Kidney (tissue), 13 donors: ENCODE measurements at regions not wholly inside any gene's neighbourhood (a gene's known extent, or its start where the extent isn't known, plus 50 kb on each side); places are given as distances from the start of the nearest gene placed in this dataset.

Experiments used
- DNase-seq, 5 donors: peaks; one replicate each; pipeline ENCODE4 v3.0.0-alpha.2; 2013 to 2020
- FAIRE-seq: peaks from 2 replicates; lab custom pipeline; 2012; peaks lifted over from hg19 to GRCh38; lab: Jason Lieb, UNC
- H3K27ac ChIP-seq, 2 donors: one replicate each; pipeline ENCODE4 v1.7.0; 2013; ENCODE audit warnings: low read depth in 2 of 2, low read length in 2 of 2, inconsistent platforms in 1 of 2
- H3K27me3 ChIP-seq: one replicate; pipeline ENCODE4 v1.7.1; 2013; ENCODE audit warnings: low read length, inconsistent platforms; ENCODE audit not compliant: control insufficient read depth, insufficient read depth
- H3K36me3 ChIP-seq, 3 donors: one replicate each; pipeline versions ENCODE4 v1.7.0 to v1.7.1; 2013; ENCODE audit warnings: low read length in 3 of 3, control low read depth in 1 of 3, inconsistent platforms in 1 of 3; ENCODE audit not compliant: insufficient read depth in 3 of 3, control insufficient read depth in 2 of 3
- H3K4me1 ChIP-seq, 3 donors: one replicate each; pipeline versions ENCODE4 v1.7.0 to v1.7.1; 2013; ENCODE audit warnings: low read length in 3 of 3, inconsistent platforms in 1 of 3, low read depth in 1 of 3; ENCODE audit not compliant: control insufficient read depth in 2 of 3, insufficient read depth in 2 of 3
- H3K4me3 ChIP-seq, 3 donors: one replicate each; pipeline versions ENCODE4 v1.7.0 to v1.8.1; 2013; ENCODE audit warnings: low read length in 3 of 3, control low read depth in 1 of 3, inconsistent platforms in 1 of 3
- H3K9ac ChIP-seq, 3 donors: one replicate each; pipeline versions ENCODE4 v1.7.0 to v1.7.1; 2013; ENCODE audit warnings: low read length in 3 of 3, control low read depth in 1 of 3, inconsistent platforms in 1 of 3
- H3K9me3 ChIP-seq, 3 donors: one replicate each; pipeline versions ENCODE4 v1.7.0 to v1.7.1; 2013; ENCODE audit warnings: low read length in 3 of 3, control low read depth in 1 of 3, inconsistent platforms in 1 of 3; ENCODE audit not compliant: control insufficient read depth in 2 of 3, insufficient read depth in 1 of 3
- intact Hi-C: fragments of 100-400 bp; cut with DNase I; formaldehyde crosslinking; loops from one replicate; pipeline ENCODE4 v1.11.1; 2022
- TF ChIP-seq, protein P1 (sequence below): IDR thresholded peaks from 3 replicates; pipeline ENCODE4 v1.5.1; 2012; ENCODE audit warnings: mild to moderate bottlenecking, moderate library complexity, borderline replicate concordance; ENCODE audit not compliant: insufficient read depth; ENCODE audit errors: extremely low read depth
- donor health status: control.
- donor health status: control.
- donor health status: control.
- donor health status: control.
- donor health status: control.
- donor health status: DM: yes; HTN: yes; CAD: no.
- donor health status: Normal renal cell carcinoma (clear cell type).

DNA sequence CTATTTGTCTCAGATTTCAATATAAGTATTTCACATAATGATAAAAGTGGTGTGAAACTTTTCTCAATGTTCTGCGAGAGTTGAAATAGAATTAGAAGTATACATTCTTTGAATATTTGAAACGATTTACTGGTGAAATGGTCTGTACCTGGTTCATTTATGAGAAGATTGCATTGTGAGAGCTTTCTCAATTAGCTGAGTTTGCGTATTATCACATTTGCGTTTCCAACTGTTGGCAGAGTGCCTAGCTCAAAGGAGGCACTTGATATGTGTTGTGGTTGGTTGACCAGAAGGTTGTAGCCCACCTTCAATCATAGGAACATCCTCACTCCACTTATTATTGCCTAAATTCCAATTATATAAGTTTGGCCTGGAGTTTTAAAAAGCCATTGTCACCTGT lies 58.8 kb upstream of the EXOC2 start:
- intact Hi-C loops: no loop called here
- Histone ChIP-seq H3K36me3 (no peaks in the 10 kb centered on the region), H3K4me3 (no peak overlapping the region), H3K9me3 (peaks cover 0 to 2% (median 0%) of the 10 kb centered on the region in 3 donors), H3K27me3 (no peaks in the 10 kb centered on the region), H3K4me1 (no peaks in the 10 kb centered on the region), H3K27ac (no peak overlapping the region), H3K9ac (no peak overlapping the region)
- no peak for FAIRE-seq
- TF ChIP-seq, protein P1, sequence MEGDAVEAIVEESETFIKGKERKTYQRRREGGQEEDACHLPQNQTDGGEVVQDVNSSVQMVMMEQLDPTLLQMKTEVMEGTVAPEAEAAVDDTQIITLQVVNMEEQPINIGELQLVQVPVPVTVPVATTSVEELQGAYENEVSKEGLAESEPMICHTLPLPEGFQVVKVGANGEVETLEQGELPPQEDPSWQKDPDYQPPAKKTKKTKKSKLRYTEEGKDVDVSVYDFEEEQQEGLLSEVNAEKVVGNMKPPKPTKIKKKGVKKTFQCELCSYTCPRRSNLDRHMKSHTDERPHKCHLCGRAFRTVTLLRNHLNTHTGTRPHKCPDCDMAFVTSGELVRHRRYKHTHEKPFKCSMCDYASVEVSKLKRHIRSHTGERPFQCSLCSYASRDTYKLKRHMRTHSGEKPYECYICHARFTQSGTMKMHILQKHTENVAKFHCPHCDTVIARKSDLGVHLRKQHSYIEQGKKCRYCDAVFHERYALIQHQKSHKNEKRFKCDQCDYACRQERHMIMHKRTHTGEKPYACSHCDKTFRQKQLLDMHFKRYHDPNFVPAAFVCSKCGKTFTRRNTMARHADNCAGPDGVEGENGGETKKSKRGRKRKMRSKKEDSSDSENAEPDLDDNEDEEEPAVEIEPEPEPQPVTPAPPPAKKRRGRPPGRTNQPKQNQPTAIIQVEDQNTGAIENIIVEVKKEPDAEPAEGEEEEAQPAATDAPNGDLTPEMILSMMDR: no peak
- DNase-seq: no peak

DNA sequence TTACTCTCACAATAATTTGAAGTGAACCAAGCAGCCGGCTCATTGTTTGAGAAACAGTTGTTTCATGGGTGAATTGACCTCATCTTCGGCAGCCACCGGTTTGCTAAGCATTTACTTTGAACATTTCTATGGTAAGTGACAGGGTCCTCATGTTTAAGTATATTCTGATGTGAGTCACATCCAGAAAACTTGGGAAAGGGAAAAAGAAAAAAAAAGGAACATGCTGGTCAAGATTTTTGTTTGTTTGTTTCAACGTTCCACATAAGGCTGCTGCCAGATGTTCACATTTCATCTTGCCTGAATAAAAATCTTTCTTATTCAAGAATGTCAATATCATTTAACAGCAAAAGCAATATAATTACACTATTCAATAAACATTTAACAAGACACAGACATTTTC lies 55.0 kb upstream of the EXOC2 start:
- Histone ChIP-seq H3K27ac (no peak overlapping the region), H3K4me1 (no peaks in the 10 kb centered on the region), H3K36me3 (no peaks in the 10 kb centered on the region), H3K9ac (no peak overlapping the region), H3K27me3 (no peaks in the 10 kb centered on the region), H3K4me3 (no peak overlapping the region), H3K9me3 (peaks cover 0 to 2% (median 0%) of the 10 kb centered on the region in 3 donors)
- TF ChIP-seq, protein P1: no peak
- FAIRE-seq (no peak), DNase-seq (no peak)
- intact Hi-C loops: no loop called here

DNA sequence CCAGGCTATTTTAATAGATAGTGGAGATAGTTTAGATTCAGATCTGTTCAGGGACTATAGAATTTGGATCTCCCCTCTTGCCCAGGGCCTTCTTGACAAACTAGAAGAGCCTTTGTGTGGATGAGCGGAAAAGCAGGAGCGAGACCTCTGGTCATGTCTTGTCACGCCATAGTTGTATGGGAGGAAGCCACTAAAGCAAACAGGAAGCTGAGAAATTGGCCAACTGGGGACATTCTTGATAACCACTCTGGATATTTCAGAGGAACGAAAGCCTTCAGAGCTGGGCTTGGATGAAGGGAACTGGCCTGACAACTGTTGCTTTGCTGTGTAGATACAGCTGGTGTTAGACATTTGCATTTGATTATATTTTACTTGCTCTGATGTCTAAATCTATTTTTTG lies 54.1 kb upstream of the EXOC2 start:
- Histone ChIP-seq H3K27me3 (no peaks in the 10 kb centered on the region), H3K36me3 (no peaks in the 10 kb centered on the region), H3K9me3 (peaks cover 0 to 2% (median 0%) of the 10 kb centered on the region in 3 donors), H3K27ac (no peak overlapping the region), H3K4me3 (no peak overlapping the region), H3K9ac (no peak overlapping the region), H3K4me1 (no peaks in the 10 kb centered on the region)
- TF ChIP-seq, protein P1: no peak
- DNase-seq (no peak), FAIRE-seq (no peak)
- intact Hi-C loops: no loop called here
